ENCODE measurements at regions not wholly inside any gene's neighbourhood (a gene's known extent, or its start where the extent isn't known, plus 50 kb on each side); places are given as distances from the start of the nearest gene placed in this dataset.

DNA sequence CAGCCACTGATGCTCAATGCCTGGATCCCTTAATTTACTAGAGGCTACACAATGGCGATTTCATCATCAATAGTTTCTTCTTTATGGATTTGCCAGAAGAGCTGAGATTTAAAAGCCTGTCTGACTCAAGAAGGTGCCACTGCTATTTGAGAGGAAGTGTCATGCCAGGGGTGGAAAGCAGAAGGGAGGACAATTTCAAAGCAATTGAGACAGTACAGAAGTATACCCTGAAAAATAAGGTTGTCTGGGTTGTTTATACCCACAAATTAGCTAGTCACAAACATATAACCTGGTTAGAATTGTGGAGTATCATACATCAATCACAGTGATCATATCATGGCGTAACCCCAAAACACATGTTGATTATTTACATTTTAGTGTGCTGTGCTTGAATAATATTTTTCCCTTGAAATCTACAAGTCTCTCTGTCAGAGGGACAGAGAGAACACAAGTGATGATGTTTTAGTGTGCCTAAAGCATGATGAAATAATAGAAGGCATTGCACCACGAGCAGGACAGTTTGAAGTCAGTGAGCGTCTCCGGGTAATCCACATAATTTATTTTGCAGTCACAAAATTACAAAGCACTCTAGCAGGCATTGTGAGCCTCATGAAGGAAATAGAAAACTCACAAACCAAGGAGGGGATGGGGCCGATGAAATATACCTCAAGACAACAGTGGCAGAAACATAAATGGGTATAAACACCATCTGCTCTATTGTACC lies 312.2 kb upstream of the SPRED2 start:
- no peak for DNase-seq (ENCODE audit: low read depth in 3 of 3)

- DNase-seq (ENCODE audit: low read depth in 3 of 3), result no peak
Observed at GRCh38 chr2:65742977-65743376, 310.6 kb upstream of the SPRED2 start.

DNA sequence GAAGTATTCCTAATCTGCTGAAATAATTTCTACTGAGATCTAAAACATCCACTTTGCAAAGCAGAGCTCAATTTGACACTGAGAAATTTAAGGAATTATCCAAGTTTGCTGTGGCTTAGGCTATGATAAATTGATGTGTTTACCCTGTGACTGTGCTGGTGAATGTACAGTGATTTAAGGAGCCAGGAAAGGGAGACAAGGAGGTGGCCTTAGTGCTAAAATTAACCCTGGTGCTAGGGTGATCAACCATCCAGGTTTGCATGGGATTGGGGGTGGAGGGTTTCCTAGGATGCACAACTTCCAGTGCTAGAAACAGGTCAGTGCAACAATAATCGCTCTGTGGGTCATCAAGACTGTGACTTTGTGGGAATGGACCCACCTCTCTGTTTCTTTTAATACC lies 307.5 kb upstream of the SPRED2 start:
- no peak for DNase-seq (ENCODE audit: low read depth in 3 of 3)

DNA sequence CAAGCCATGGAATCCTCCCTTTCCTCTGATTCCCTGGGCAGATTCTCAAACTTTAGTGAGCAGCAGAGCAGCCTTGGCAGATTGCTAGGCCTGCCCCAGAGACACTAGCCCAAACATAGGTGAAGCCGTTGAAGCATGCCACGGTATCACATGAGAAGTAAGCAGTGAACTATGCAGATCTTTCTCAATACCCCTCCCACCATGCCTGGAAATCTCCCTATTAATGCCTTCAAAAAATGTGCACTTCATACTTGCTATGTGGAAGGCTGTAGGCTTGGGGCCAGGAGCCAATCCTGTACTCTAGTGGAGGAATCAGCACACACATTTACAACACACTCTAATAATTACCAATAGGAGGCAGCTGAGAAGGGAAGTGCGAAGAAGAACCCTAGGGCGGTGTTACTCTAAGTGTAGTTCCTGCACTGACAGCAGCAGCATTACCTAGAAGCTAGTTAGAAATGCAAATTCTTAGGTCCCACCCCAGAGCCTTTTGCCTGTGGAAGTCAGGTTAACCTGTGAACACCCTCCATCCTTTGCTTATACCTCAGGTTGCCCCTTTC lies 305.1 kb upstream of the SPRED2 start:
- no peak for DNase-seq (ENCODE audit: low read depth in 3 of 3)

DNA sequence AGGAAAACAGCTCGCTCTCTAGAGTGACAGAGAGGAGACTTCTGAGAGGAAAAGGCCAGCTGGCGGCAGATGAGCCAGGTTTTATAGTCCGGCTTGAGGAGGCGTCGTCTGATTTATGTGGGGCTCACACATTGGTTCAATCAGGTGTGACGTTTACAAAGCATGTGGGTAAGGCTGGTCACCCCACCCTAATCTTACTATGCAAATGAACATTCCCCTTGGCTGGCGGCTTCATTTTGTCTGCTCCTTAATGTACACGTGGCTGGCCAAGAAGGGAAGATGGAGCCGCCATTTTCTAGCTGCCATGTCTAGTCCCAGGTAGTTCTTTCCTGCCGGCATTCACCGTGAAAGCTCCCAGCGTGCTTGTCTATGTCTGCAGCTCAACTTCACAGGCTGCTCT lies 299.1 kb upstream of the SPRED2 start:
- no peak for DNase-seq (ENCODE audit: low read depth in 3 of 3)

- no peak for DNase-seq (ENCODE audit: low read depth in 3 of 3)
Observed at GRCh38 chr2:65730186-65730585, 297.8 kb upstream of the SPRED2 start.

GRCh38 chr2:65729246-65729645 lies 296.8 kb upstream of the SPRED2 start:
- DNase-seq (ENCODE audit: low read depth in 3 of 3), result no peak

- DNase-seq (ENCODE audit: low read depth in 3 of 3), result no peak
Observed at GRCh38 chr2:65728477-65729180, 296.2 kb upstream of the SPRED2 start.

- DNase-seq (ENCODE audit: low read depth in 3 of 3), result no peak
Observed at GRCh38 chr2:65727816-65728215, 295.4 kb upstream of the SPRED2 start.

GRCh38 chr2:65727381-65727780 lies 295.0 kb upstream of the SPRED2 start:
- no peak for DNase-seq (ENCODE audit: low read depth in 3 of 3)

GRCh38 chr2:65724752-65725151 lies 292.4 kb upstream of the SPRED2 start:
- DNase-seq (ENCODE audit: low read depth in 3 of 3), result no peak

GRCh38 chr2:65724336-65724735 lies 291.9 kb upstream of the SPRED2 start:
- no peak for DNase-seq (ENCODE audit: low read depth in 3 of 3)

DNA sequence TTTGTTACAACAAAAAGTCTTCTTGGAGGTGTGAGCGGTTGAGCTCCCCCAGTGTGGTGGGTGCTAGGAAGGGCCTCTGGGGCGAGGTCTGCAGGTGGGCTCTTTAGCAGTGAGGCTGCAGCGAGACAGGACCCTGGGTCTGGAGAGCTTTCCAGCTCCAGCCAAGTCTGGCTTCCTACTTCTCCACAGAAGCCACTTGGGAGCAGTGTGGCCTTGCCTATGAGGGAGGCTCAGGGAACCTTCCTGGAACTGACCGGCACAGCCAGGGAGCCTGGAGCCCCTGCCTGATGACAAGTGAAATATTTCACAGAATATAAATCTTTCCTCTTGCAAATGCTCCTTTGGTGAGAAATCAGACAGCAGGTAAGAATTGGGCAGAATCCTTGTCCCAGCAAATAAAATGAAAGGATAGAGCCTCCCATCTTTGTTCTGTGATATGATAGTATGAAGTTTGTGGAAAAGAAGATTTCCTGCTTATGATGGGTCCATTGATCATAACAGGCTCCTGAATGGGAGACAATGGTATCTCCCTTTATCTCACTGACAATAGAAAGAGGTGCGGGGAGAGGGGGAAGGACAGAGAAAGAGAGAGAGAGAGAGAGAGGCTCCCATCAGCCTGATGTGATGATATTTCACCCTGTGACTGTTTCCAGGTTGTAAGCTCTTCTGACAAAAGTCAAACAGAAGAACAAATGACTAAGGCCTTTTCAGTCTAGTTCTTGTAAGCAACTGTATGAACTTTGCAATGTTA lies 289.8 kb upstream of the SPRED2 start:
- no peak for DNase-seq (ENCODE audit: low read depth in 3 of 3)

DNA sequence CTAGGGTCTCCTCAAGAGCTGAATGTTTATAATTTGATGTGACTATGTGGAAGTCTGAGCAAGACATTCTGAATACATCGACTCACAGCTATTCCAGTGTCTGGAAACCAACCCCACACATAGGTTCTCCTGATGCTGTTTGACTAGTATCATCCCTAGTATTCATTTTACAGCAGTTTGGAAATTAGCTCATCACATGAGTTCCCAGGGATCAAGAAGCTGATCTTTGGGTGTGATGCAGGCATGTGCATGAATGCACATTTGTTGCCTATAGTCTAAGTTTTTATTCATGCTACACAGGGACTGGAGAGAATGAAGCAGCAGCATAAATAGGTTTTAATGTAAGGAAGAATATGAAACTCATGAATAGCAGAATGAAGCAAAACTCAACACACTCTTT lies 284.3 kb upstream of the SPRED2 start:
- DNase-seq (ENCODE audit: low read depth in 3 of 3), result no peak

DNA sequence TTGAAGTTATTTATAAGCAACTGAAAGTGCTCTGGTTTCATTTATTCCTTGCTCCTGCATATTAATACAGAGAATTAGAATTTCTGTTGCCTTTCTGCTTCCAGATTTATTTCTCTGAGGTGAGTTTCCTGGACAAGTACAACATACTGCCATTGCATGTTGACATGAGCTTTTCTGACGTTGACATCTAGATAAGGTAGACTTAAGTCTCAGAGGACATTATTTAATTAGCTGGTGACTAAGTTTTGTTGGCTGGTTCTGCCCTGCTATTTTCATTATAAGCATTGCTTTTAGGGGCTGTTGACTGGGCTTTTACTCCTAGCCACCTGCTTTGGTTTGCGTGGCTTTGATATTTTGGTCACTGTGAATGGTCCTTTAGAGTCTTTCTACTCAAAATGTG lies 282.9 kb upstream of the SPRED2 start:
- DNase-seq (ENCODE audit: low read depth in 3 of 3), result no peak

GRCh38 chr2:65714866-65715265 lies 282.5 kb upstream of the SPRED2 start:
- DNase-seq (ENCODE audit: low read depth in 3 of 3), result no peak

- no peak for DNase-seq (ENCODE audit: low read depth in 3 of 3)
Observed at GRCh38 chr2:65711863-65712262, 279.5 kb upstream of the SPRED2 start.

GRCh38 chr2:65710779-65711295 lies 278.4 kb upstream of the SPRED2 start:
- DNase-seq (ENCODE audit: low read depth in 3 of 3), result no peak

DNA sequence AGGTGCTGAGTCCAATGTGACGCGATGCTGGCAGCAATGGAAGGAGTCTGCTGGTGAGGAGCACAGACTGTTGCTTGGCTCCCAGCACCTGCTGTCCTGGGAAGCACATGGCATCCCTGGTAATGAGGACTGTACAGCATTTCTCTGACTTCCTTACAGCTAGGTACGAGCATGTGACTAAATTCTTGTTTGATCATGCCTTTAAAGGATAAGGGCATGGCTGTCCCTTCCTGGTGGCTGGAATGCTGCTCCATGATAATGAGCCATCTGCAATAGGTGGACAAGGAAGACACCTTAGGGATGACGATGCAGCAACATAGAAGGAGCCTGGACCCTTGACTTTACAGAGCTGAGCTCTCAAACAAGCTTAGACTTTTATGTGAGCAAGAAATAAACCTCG lies 278.0 kb upstream of the SPRED2 start:
- no peak for DNase-seq (ENCODE audit: low read depth in 3 of 3)

DNA sequence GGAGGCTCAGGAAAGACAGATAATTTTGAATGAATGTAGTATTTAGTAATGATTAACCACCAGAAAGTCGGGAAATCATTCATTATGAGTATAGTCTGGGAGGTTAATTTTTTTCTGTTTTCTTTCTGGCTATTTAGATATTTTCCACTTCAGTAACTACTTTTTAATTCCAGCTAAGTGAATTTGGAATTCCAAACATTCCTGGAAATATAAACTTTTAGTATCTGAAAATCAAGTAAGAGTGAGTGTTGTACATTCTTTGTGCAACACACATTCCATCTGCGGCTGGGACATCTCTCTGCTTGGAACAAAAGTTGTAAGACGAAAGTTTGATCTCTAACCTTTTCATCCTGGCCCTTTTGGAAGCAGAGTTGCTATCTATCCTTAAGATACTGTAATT lies 275.7 kb upstream of the SPRED2 start:
- no peak for DNase-seq (ENCODE audit: low read depth in 3 of 3)

DNA sequence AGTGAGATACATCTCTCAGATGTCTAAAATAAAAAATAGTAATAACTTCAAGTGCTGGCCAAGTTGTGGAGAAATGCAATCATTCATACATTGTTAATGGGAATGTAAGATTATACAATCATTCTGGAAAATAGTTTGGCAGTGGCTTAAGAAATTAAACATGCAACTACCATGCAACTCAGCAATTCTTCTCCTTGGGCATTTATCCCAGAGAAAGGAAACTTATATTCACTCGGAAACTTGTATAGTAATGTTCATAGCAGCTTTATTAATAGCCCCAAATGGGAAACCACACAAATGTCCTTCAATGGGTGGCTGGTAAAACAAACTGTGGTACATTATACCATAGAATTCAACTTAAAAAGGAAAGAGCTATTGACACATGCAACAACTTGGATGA lies 274.0 kb upstream of the SPRED2 start:
- no peak for DNase-seq (ENCODE audit: low read depth in 3 of 3)

GRCh38 chr2:65701191-65701590 lies 268.8 kb upstream of the SPRED2 start:
- DNase-seq (ENCODE audit: low read depth in 3 of 3), result no peak
